GM12878 (cell line): ENCODE measurements at regions not wholly inside any gene's neighbourhood (a gene's known extent, or its start where the extent isn't known, plus 50 kb on each side); places are given as distances from the start of the nearest gene placed in this dataset.

Experiments
- E4F1 ChIP-seq: fragments of 450-650 bp; IDR thresholded peaks from 2 replicates; pipeline ENCODE4 v1.6.1; 2018; ENCODE audit warnings: borderline replicate concordance, mild to moderate bottlenecking; ENCODE audit not compliant: partially characterized antibody
- MAX ChIP-seq: IDR thresholded peaks from 2 replicates; pipeline ENCODE4 v1.6.1; 2012; ENCODE audit warnings: low read depth, low read length, improper control_type of control experiment
- NFXL1 ChIP-seq: fragments of 450-650 bp; IDR thresholded peaks from 2 replicates; pipeline ENCODE4 v1.6.1; 2017; ENCODE audit warnings: antibody characterized with exemption, mild to moderate bottlenecking, borderline replicate concordance
- NR2F1 ChIP-seq: fragments of 450-650 bp; conservative IDR thresholded peaks from 2 replicates; pipeline ENCODE4 v1.6.1; 2017; ENCODE audit warnings: mild to moderate bottlenecking
- SMC3 ChIP-seq: IDR thresholded peaks from 2 replicates; pipeline ENCODE4 v1.6.1; 2011; ENCODE audit warnings: low read length, improper control_type of control experiment, borderline replicate concordance
- ZBTB40 ChIP-seq: fragments of 450-650 bp; IDR thresholded peaks from 2 replicates; pipeline ENCODE4 v1.6.1; 2016; ENCODE audit warnings: mild to moderate bottlenecking, moderate library complexity, borderline replicate concordance

- TF ChIP-seq ZBTB40, result no peak
- TF ChIP-seq SMC3, result no peak
- TF ChIP-seq NR2F1, result no peak
- no peak for TF ChIP-seq MAX
- TF ChIP-seq NFXL1, result no peak
- TF ChIP-seq E4F1, result no peak
- TF ChIP-seq, all 136 proteins: peak for 0
Observed at GRCh38 chr12:29929295-29929694, 145.6 kb upstream of the TMTC1 start (continued).
